PC-3 (cell line): ENCODE measurements at regions not wholly inside any gene's neighbourhood (a gene's known extent, or its start where the extent isn't known, plus 50 kb on each side); places are given as distances from the start of the nearest gene placed in this dataset.

Experiments
- ATAC-seq: fragments of 200-7000 bp; cut with Tn5 transposase; 2 replicates; pipeline ENCODE4 v1.9.1; 2020; ENCODE audit warnings: mild to moderate bottlenecking, moderate library complexity
- BruUV-seq: library from RNA; stranded (reverse); fragments of 400-500 nt; replicated peaks from 2 replicates; lab custom pipeline; 2021; lab: Mats Ljungman, UMichigan
- CTCF ChIA-PET: fragments of 300-600 bp; sonication (Branson Sonifier 250); formaldehyde crosslinking; loops from one replicate; lab custom pipeline; 2022; ENCODE audit warnings: antibody characterized with exemption; lab: Charles Lee
- POLR2A ChIA-PET: fragments of 300-600 bp; sonication (Branson Sonifier 250); formaldehyde crosslinking; loops from one replicate; lab custom pipeline; 2022; ENCODE audit warnings: antibody characterized with exemption; ENCODE audit not compliant: unreplicated experiment; lab: Charles Lee
- DNase-seq: peaks from one replicate; pipeline ENCODE4 v3.0.0-alpha.2; 2015
- H2AFZ ChIP-seq: fragments of 300-600 bp; sonication (generic); 2 replicates; pipeline ENCODE4 v1.6.0; 2016; ENCODE audit warnings: antibody characterized with exemption, low read length
- H3F3A ChIP-seq: fragments of 300-600 bp; sonication (generic); one replicate; pipeline ENCODE4 v1.6.0; 2017; ENCODE audit warnings: antibody characterized with exemption, low read length, control low read depth, mild to moderate bottlenecking; ENCODE audit not compliant: unreplicated experiment
- H3K27ac ChIP-seq: fragments of 300-600 bp; sonication (generic); 2 replicates; pipeline ENCODE4 v1.5.1; 2016; ENCODE audit warnings: mild to moderate bottlenecking, low read length
- H3K27me3 ChIP-seq: fragments of 300-600 bp; sonication (generic); 2 replicates; pipeline ENCODE4 v1.6.1; 2016; ENCODE audit warnings: low read length, mixed read lengths
- H3K36me3 ChIP-seq: fragments of 300-600 bp; sonication (generic); 2 replicates; pipeline ENCODE4 v1.6.1; 2016; ENCODE audit warnings: low read depth, mixed run types, low read length, mixed read lengths
- H3K4me1 ChIP-seq: fragments of 300-600 bp; sonication (generic); 2 replicates; pipeline ENCODE4 v1.5.1; 2016; ENCODE audit warnings: low read length; ENCODE audit not compliant: insufficient read depth
- H3K4me2 ChIP-seq: fragments of 300-600 bp; sonication (generic); 2 replicates; pipeline ENCODE4 v1.6.0; 2016; ENCODE audit warnings: low read length
- H3K4me3 ChIP-seq: fragments of 300-600 bp; sonication (generic); 2 replicates; pipeline ENCODE4 v1.5.1; 2016; ENCODE audit warnings: mild to moderate bottlenecking, low read length, mixed read lengths
- H3K79me2 ChIP-seq: fragments of 300-600 bp; sonication (generic); 2 replicates; pipeline ENCODE4 v1.6.1; 2017; ENCODE audit warnings: low read length, mixed read lengths
- H3K9ac ChIP-seq: fragments of 300-600 bp; sonication (generic); 2 replicates; pipeline ENCODE4 v1.6.0; 2016; ENCODE audit warnings: mild to moderate bottlenecking, low read length
- H3K9me2 ChIP-seq: fragments of 300-600 bp; sonication (generic); replicated peaks from 2 replicates; pipeline ENCODE4 v1.6.1; 2016; ENCODE audit warnings: mixed run types, low read length, mixed read lengths
- H3K9me3 ChIP-seq: fragments of 300-600 bp; sonication (generic); 2 replicates; pipeline ENCODE4 v1.6.1; 2016; ENCODE audit warnings: low read length, mixed read lengths
- H4K20me1 ChIP-seq: fragments of 300-600 bp; sonication (generic); 2 replicates; pipeline ENCODE4 v1.6.1; 2016; ENCODE audit warnings: low read length, mixed read lengths
- CTCF ChIP-seq: fragments of 300-600 bp; sonication (generic); conservative IDR thresholded peaks from 2 replicates; pipeline ENCODE4 v1.5.1; 2017; ENCODE audit warnings: antibody characterized with exemption, low read depth, mild to moderate bottlenecking, low read length
- EZH2 ChIP-seq: fragments of 300-600 bp; sonication (generic); IDR thresholded peaks from one replicate; pipeline ENCODE4 v1.6.1; 2017; ENCODE audit warnings: antibody characterized with exemption, mild to moderate bottlenecking, low read length; ENCODE audit not compliant: unreplicated experiment
- EZH2phosphoT487 ChIP-seq: fragments of 300-600 bp; sonication (generic); IDR thresholded peaks from 2 replicates; pipeline ENCODE4 v1.6.1; 2018; ENCODE audit warnings: mild to moderate bottlenecking, antibody characterized with exemption, low read length, borderline replicate concordance
- intact Hi-C: fragments of 100-400 bp; cut with micrococcal nuclease; formaldehyde crosslinking; loops from 2 replicates; pipeline ENCODE4 v1.9.0; 2023

GRCh38 chr4:27921231-27921630, 1060.6 kb downstream of the STIM2 start:
- intact Hi-C loops, result no loop called here
- Histone ChIP-seq H3K36me3 (no peaks in the 10 kb centered on the region), H3K79me2 (no peaks in the 10 kb centered on the region), H3K27ac (no peak overlapping the region), H3K9me2 (no peaks in the 10 kb centered on the region), H3K4me2 (no peak overlapping the region), H4K20me1 (no peaks in the 10 kb centered on the region), H3F3A (no peaks in the 10 kb centered on the region), H3K9ac (no peak overlapping the region), H3K4me1 (no peaks in the 10 kb centered on the region), H3K27me3 (no peaks in the 10 kb centered on the region), H2AFZ (no peak overlapping the region), H3K9me3 (no peaks in the 10 kb centered on the region), H3K4me3 (no peak overlapping the region)
- ATAC-seq (no peak), DNase-seq (peak; percentile 14)
- BruUV-seq, result no TSS peak
- POLR2A ChIA-PET, result no interaction called here
- no peak for TF ChIP-seq EZH2phosphoT487
- no peak for TF ChIP-seq EZH2
- no peak for TF ChIP-seq CTCF
- CTCF ChIA-PET, result no interaction called here

- no peaks in the 10 kb centered on the region for H3F3A ChIP-seq
- POLR2A ChIA-PET, result no interaction called here
- no peaks in the 10 kb centered on the region for H3K4me1 ChIP-seq
- H3K9me3 ChIP-seq, result no peaks in the 10 kb centered on the region
- no peaks in the 10 kb centered on the region for H3K36me3 ChIP-seq
- H3K4me3 ChIP-seq, result no peak overlapping the region
- no peaks in the 10 kb centered on the region for H4K20me1 ChIP-seq
- no peak overlapping the region for H3K9ac ChIP-seq
- H3K79me2 ChIP-seq, result no peaks in the 10 kb centered on the region
- BruUV-seq, result no TSS peak
- intact Hi-C loops, result no loop called here
- no peaks in the 10 kb centered on the region for H3K9me2 ChIP-seq
- H2AFZ ChIP-seq, result no peak overlapping the region
- ATAC-seq, result no peak; the same call in 1 of the 2 replicates
- peak; percentile 3 for DNase-seq
- no peak for TF ChIP-seq EZH2
- TF ChIP-seq EZH2phosphoT487, result no peak
- TF ChIP-seq CTCF, result no peak
- no peak overlapping the region for H3K27ac ChIP-seq
- no peaks in the 10 kb centered on the region for H3K27me3 ChIP-seq
- H3K4me2 ChIP-seq, result no peak overlapping the region
- CTCF ChIA-PET, result no interaction called here
These were observed 1068.3 kb downstream of the STIM2 start for GRCh38 chr4:27928761-27929540.

- ATAC-seq (no peak), DNase-seq (no peak)
- Histone ChIP-seq H3K4me3 (no peak overlapping the region), H3K27me3 (no peaks in the 10 kb centered on the region), H3K27ac (no peak overlapping the region), H3K36me3 (no peaks in the 10 kb centered on the region), H3F3A (no peaks in the 10 kb centered on the region), H2AFZ (no peak overlapping the region), H3K9me2 (no peaks in the 10 kb centered on the region), H3K4me1 (no peaks in the 10 kb centered on the region), H4K20me1 (no peaks in the 10 kb centered on the region), H3K9me3 (no peaks in the 10 kb centered on the region), H3K4me2 (no peak overlapping the region), H3K79me2 (no peaks in the 10 kb centered on the region), H3K9ac (no peak overlapping the region)
- POLR2A ChIA-PET, result no interaction called here
- intact Hi-C loops, result no loop called here
- TF ChIP-seq CTCF (no peak), EZH2phosphoT487 (no peak), EZH2 (no peak)
- CTCF ChIA-PET, result no interaction called here
- no TSS peak for BruUV-seq
These were observed 1069.7 kb downstream of the STIM2 start for GRCh38 chr4:27930291-27930690.
